ENCODE measurements at regions not wholly inside any gene's neighbourhood (a gene's known extent, or its start where the extent isn't known, plus 50 kb on each side); places are given as distances from the start of the nearest gene placed in this dataset.
A peak's percentile ranks its signal among the peaks of the same experiment; 100 is the strongest.

- no peak overlapping the region for H2BK20ac ChIP-seq (ENCODE audit: low read length)
- peak overlapping the region; percentile 60; the same call in 1 of the 2 replicates for H2BK5ac ChIP-seq (ENCODE audit: low read depth, low read length)
- H3K27ac ChIP-seq (ENCODE audit: low read depth, low read length): no peak overlapping the region
- no peak overlapping the region for H4K5ac ChIP-seq (ENCODE audit: insufficient read length, low read depth, low read length)
- no peaks in the 10 kb centered on the region; a peak in 1 of 8 replicates for H3K36me3 ChIP-seq (ENCODE audit: control insufficient read depth in 2 of 4, insufficient read depth in 4 of 4, low read length in 3 of 4)
- no peak overlapping the region for H2BK120ac ChIP-seq (replicated peaks; ENCODE audit: low read depth, low read length)
- H3K4ac ChIP-seq (replicated peaks; ENCODE audit: insufficient read length, low read depth, low read length): no peak overlapping the region
- peak overlapping the region in 1 of 4 experiments; percentile 28; a peak in 1 of 7 replicates for H3K9ac ChIP-seq (replicated peaks in 1 of 4; ENCODE audit: extremely low read depth in 1 of 4, low read depth in 3 of 4, low read length in 3 of 4)
- H3K23ac ChIP-seq (ENCODE audit: insufficient read length): no peak overlapping the region
- no peaks in the 10 kb centered on the region; a peak in 1 of 4 replicates for H3K9me3 ChIP-seq (ENCODE audit: insufficient read depth in 2 of 2, low read depth in 1 of 2, low read length in 1 of 2)
- H3K56ac ChIP-seq (replicated peaks; ENCODE audit: insufficient read length, low read depth, low read length): no peak overlapping the region
- H4K8ac ChIP-seq (ENCODE audit: extremely low read depth, insufficient read depth, low read length): no peak overlapping the region
- no peaks in the 10 kb centered on the region for H3K27me3 ChIP-seq (replicated peaks in 1 of 4; ENCODE audit: control insufficient read depth in 3 of 4, extremely low read depth in 1 of 4, insufficient read depth in 3 of 4, low read length in 3 of 4)
- no peaks in the 10 kb centered on the region for H3K4me1 ChIP-seq (replicated peaks in 1 of 4; ENCODE audit: control insufficient read depth in 3 of 4, insufficient read depth in 4 of 4, low read length in 3 of 4)
- FAIRE-seq: no peak
- peaks cover 0 to 8% of the 10 kb centered on the region in 2 experiments for H4K20me1 ChIP-seq (replicated peaks in 1 of 2; ENCODE audit: control insufficient read depth in 1 of 2, insufficient read depth in 2 of 2, low read length in 2 of 2)
- H2AK5ac ChIP-seq (ENCODE audit: low read depth, low read length): peak overlapping the region; percentile 72; the same call in 1 of the 2 replicates
- no peak overlapping the region for H4K91ac ChIP-seq (replicated peaks; ENCODE audit: insufficient read length, low read length)
- no peaks in the 10 kb centered on the region for H3K79me1 ChIP-seq (ENCODE audit: low read depth, low read length)
- H3K23me2 ChIP-seq (ENCODE audit: low read depth, low read length): peaks cover 5% of the 10 kb centered on the region; the same call in 1 of the 2 replicates
- H3K14ac ChIP-seq (ENCODE audit: insufficient read length): no peak overlapping the region
- H2BK12ac ChIP-seq (ENCODE audit: low read depth, low read length): 0 out of 2 replicates have a peak overlapping the region, but pooled peaks have one; percentile 33
- no peak overlapping the region for H3K4me2 ChIP-seq (ENCODE audit: insufficient read depth in 1 of 2, low read depth in 2 of 2, low read length in 2 of 2)
- DNase-seq (ENCODE audit: low read depth in 1 of 2, low spot score in 2 of 2): no peak
- no peak overlapping the region for H2AFZ ChIP-seq (ENCODE audit: low read length)
- CTCF ChIA-PET (ENCODE audit: partially characterized antibody): interaction anchor here (1.6 kb wide), 1 partner anchor 25 kb away, joined by 4 read pairs; no protein-coding TSS in a partner anchor
- WGBS, 2 experiments (ENCODE audit: extremely low coverage in 1 of 2, insufficient coverage in 1 of 2, insufficient read length in 1 of 2, insufficient replicate concordance in 2 of 2, low coverage in 1 of 2, low lambda C conversion rate in 2 of 2, missing lambda C conversion rate in 1 of 2): 86% methylated on average over 16 of the region's 16 CpGs; no CpG with 5 or more reads in 1 of the 2 experiments
- H3K18ac ChIP-seq (ENCODE audit: extremely low read depth, low read length): no peak overlapping the region
- POLR2A ChIA-PET (ENCODE audit: partially characterized antibody): no interaction called here
- H2BK15ac ChIP-seq (ENCODE audit: low read length): no peak overlapping the region
- no peaks in the 10 kb centered on the region for H3K79me2 ChIP-seq (ENCODE audit: control insufficient read depth in 1 of 2, insufficient read depth in 2 of 2, low read length in 2 of 2)
- H3K4me3 ChIP-seq (ENCODE audit: extremely low read depth in 1 of 4, insufficient read depth in 2 of 4, low read depth in 3 of 4, low read length in 4 of 4): no peak overlapping the region
- TF ChIP-seq EZH2 (IDR thresholded peaks at IDR 0.05; ENCODE audit: low read depth, low read length, severe bottlenecking) (no peak), RFX5 (IDR thresholded peaks at IDR 0.05; ENCODE audit: borderline replicate concordance, low read depth, low read length) (no peak), ATF3 (IDR thresholded peaks at IDR 0.05; ENCODE audit: insufficient read depth, low read depth, low read length) (no peak), SP1 (IDR thresholded peaks at IDR 0.05; ENCODE audit: low read depth, low read length) (no peak), RNF2 (IDR thresholded peaks at IDR 0.05; ENCODE audit: borderline replicate concordance, low read depth, low read length, missing control alignments, poor library complexity, severe bottlenecking) (no peak), YY1 (IDR thresholded peaks at IDR 0.05; ENCODE audit: low read depth, low read length) (no peak), KDM1A (IDR thresholded peaks at IDR 0.05; ENCODE audit: borderline replicate concordance, low read length) (no peak), FOSL1 (IDR thresholded peaks at IDR 0.05; ENCODE audit: insufficient read depth, low read depth, low read length) (no peak), TEAD4 (IDR thresholded peaks at IDR 0.05; ENCODE audit: low read depth, low read length) (no peak), JUND (IDR thresholded peaks at IDR 0.05; ENCODE audit: low read length) (no peak), CTBP2 (IDR thresholded peaks at IDR 0.05; ENCODE audit: borderline replicate concordance, insufficient read depth, insufficient read length, low read length) (no peak)
These were observed 70.5 kb upstream of the GCSH start for GRCh38 chr16:81166417-81167300.

Measured in H1 (cell line).